GM12865 (cell line): ENCODE measurements at regions not wholly inside any gene's neighbourhood (a gene's known extent, or its start where the extent isn't known, plus 50 kb on each side); places are given as distances from the start of the nearest gene placed in this dataset.

Experiments
- DNase-seq: peaks from one replicate; pipeline ENCODE4 v3.0.0; 2010; ENCODE audit warnings: low read depth
- H3K4me3 ChIP-seq: 2 replicates; pipeline ENCODE4 v1.5.1; 2011; ENCODE audit warnings: mild to moderate bottlenecking, low read depth, low read length, control low read depth
- CTCF ChIP-seq: IDR thresholded peaks from 2 replicates; pipeline ENCODE4 v1.5.1; 2011; ENCODE audit warnings: low read length, control low read depth, low read depth, inconsistent platforms; ENCODE audit not compliant: insufficient read depth; ENCODE audit errors: missing control alignments

- no peak for TF ChIP-seq CTCF
- no peak for DNase-seq
- no peak overlapping the region for H3K4me3 ChIP-seq
Observed at GRCh38 chr13:80555796-80556678, 215.1 kb upstream of the SPRY2 start.

GRCh38 chr13:80552851-80553440, 212.0 kb upstream of the SPRY2 start:
- H3K4me3 ChIP-seq = no peak overlapping the region
- no peak for TF ChIP-seq CTCF
- no peak for DNase-seq

- no peak for TF ChIP-seq CTCF
- no peak for DNase-seq
- no peak overlapping the region for H3K4me3 ChIP-seq
Observed at GRCh38 chr13:80551650-80552497, 210.9 kb upstream of the SPRY2 start.

GRCh38 chr13:80550971-80551441, 210.1 kb upstream of the SPRY2 start:
- no peak overlapping the region for H3K4me3 ChIP-seq
- TF ChIP-seq CTCF = no peak
- no peak for DNase-seq

GRCh38 chr13:80548915-80549314, 208.0 kb upstream of the SPRY2 start:
- no peak for TF ChIP-seq CTCF
- no peak overlapping the region for H3K4me3 ChIP-seq
- DNase-seq = no peak

GRCh38 chr13:80547885-80548825, 207.2 kb upstream of the SPRY2 start:
- H3K4me3 ChIP-seq = no peak overlapping the region

More at GRCh38 chr13:80547885-80548825, 207.2 kb upstream of the SPRY2 start:
- DNase-seq = no peak
- no peak for TF ChIP-seq CTCF
